WTC11 (cell line): ENCODE measurements at regions not wholly inside any gene's neighbourhood (a gene's known extent, or its start where the extent isn't known, plus 50 kb on each side); places are given as distances from the start of the nearest gene placed in this dataset.

ENCODE experiments used
- NFE2L1 ChIP-seq: sonication (generic); formaldehyde crosslinking; IDR thresholded peaks from 2 replicates; pipeline ENCODE4 v1.8.1; 2023; ENCODE audit warnings: missing genetic modification reagents
- NR3C1 ChIP-seq: sonication (generic); formaldehyde crosslinking; conservative IDR thresholded peaks from 2 replicates; pipeline ENCODE4 v1.8.1; 2023; ENCODE audit warnings: low read depth, mild to moderate bottlenecking, missing genetic modification reagents
- SOX15 ChIP-seq: fragments of 250-450 bp; sonication (Bioruptor Pico); IDR thresholded peaks from 2 replicates; pipeline ENCODE4 v1.9.0; 2021; ENCODE audit warnings: mild to moderate bottlenecking
- TEAD1 ChIP-seq: sonication (generic); formaldehyde crosslinking; IDR thresholded peaks from 2 replicates; pipeline ENCODE4 v1.8.0; 2022; ENCODE audit warnings: mild to moderate bottlenecking, missing genetic modification reagents
- TEAD4 ChIP-seq: sonication (generic); formaldehyde crosslinking; IDR thresholded peaks from 2 replicates; pipeline ENCODE4 v1.8.0; 2022; ENCODE audit warnings: mild to moderate bottlenecking, missing genetic modification reagents
- TP53 ChIP-seq: sonication (generic); formaldehyde crosslinking; IDR thresholded peaks from 2 replicates; pipeline ENCODE4 v1.8.1; 2023; ENCODE audit warnings: mild to moderate bottlenecking, missing genetic modification reagents
- ZNF138 ChIP-seq: sonication (generic); formaldehyde crosslinking; conservative IDR thresholded peaks from 2 replicates; pipeline ENCODE4 v1.8.1; 2022; ENCODE audit warnings: mild to moderate bottlenecking, moderate library complexity, missing genetic modification reagents
- ZNF317 ChIP-seq: sonication (generic); formaldehyde crosslinking; IDR thresholded peaks from 2 replicates; pipeline ENCODE4 v1.8.1; 2023; ENCODE audit warnings: low read depth, mild to moderate bottlenecking, moderate library complexity, missing genetic modification reagents, borderline replicate concordance
- ZNF423 ChIP-seq: fragments of 250-450 bp; sonication (Bioruptor Pico); IDR thresholded peaks from 2 replicates; pipeline ENCODE4 v2.1.2; 2022; ENCODE audit warnings: mild to moderate bottlenecking, moderate library complexity
- TF ChIP-seq, protein P1 (sequence below): sonication (generic); formaldehyde crosslinking; IDR thresholded peaks from 2 replicates; pipeline ENCODE4 v1.8.0; 2022; ENCODE audit warnings: mild to moderate bottlenecking, missing genetic modification reagents
- TF ChIP-seq, protein P2 (sequence below): fragments of 200-600 bp; IDR thresholded peaks from 2 replicates; pipeline ENCODE4 v1.8.0; 2022; ENCODE audit warnings: antibody characterized with exemption
- TF ChIP-seq, protein P3 (sequence below): sonication (generic); formaldehyde crosslinking; IDR thresholded peaks from 2 replicates; pipeline ENCODE4 v1.8.1; 2023; ENCODE audit warnings: mild to moderate bottlenecking, missing genetic modification reagents, moderate library complexity
- TF ChIP-seq, protein P4 (sequence below): sonication (generic); formaldehyde crosslinking; IDR thresholded peaks from 2 replicates; pipeline ENCODE4 v1.8.0; 2022; ENCODE audit warnings: mild to moderate bottlenecking, missing genetic modification reagents

DNA sequence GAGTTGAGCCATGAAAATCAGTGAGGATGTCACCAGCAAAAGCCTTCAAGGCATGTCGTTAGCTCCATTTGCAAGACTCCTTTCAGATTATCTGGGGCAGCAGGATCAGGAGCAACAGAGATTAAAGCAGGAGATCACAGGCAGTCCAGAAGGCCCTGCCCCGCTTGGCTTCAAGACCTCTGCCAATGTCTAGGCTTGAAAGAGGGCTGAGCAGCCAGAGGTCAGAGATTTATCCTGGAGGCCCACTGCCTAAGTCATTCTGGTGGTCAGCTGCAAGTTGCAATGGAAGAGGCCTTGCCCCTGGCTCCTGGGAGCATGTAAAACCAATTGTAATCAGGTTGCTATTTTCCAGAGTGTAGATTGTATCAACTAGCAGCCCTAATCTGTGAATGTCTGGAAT is 416.5 kb downstream of the BCL11A start:
- TF ChIP-seq, protein P1, sequence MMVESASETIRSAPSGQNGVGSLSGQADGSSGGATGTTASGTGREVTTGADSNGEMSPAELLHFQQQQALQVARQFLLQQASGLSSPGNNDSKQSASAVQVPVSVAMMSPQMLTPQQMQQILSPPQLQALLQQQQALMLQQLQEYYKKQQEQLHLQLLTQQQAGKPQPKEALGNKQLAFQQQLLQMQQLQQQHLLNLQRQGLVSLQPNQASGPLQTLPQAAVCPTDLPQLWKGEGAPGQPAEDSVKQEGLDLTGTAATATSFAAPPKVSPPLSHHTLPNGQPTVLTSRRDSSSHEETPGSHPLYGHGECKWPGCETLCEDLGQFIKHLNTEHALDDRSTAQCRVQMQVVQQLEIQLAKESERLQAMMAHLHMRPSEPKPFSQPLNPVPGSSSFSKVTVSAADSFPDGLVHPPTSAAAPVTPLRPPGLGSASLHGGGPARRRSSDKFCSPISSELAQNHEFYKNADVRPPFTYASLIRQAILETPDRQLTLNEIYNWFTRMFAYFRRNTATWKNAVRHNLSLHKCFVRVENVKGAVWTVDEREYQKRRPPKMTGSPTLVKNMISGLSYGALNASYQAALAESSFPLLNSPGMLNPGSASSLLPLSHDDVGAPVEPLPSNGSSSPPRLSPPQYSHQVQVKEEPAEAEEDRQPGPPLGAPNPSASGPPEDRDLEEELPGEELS: no peak
- TF ChIP-seq, protein P2, sequence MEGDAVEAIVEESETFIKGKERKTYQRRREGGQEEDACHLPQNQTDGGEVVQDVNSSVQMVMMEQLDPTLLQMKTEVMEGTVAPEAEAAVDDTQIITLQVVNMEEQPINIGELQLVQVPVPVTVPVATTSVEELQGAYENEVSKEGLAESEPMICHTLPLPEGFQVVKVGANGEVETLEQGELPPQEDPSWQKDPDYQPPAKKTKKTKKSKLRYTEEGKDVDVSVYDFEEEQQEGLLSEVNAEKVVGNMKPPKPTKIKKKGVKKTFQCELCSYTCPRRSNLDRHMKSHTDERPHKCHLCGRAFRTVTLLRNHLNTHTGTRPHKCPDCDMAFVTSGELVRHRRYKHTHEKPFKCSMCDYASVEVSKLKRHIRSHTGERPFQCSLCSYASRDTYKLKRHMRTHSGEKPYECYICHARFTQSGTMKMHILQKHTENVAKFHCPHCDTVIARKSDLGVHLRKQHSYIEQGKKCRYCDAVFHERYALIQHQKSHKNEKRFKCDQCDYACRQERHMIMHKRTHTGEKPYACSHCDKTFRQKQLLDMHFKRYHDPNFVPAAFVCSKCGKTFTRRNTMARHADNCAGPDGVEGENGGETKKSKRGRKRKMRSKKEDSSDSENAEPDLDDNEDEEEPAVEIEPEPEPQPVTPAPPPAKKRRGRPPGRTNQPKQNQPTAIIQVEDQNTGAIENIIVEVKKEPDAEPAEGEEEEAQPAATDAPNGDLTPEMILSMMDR: no peak
- TF ChIP-seq, protein P3, sequence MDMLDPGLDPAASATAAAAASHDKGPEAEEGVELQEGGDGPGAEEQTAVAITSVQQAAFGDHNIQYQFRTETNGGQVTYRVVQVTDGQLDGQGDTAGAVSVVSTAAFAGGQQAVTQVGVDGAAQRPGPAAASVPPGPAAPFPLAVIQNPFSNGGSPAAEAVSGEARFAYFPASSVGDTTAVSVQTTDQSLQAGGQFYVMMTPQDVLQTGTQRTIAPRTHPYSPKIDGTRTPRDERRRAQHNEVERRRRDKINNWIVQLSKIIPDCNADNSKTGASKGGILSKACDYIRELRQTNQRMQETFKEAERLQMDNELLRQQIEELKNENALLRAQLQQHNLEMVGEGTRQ (CRISPR knock-in tag): no peak
- TF ChIP-seq ZNF423 (CRISPR knock-in tag) (no peak), SOX15 (no peak), TP53 (no peak), ZNF317 (CRISPR knock-in tag) (no peak), ZNF138 (no peak), TEAD4 (no peak), NFE2L1 (CRISPR knock-in tag) (no peak), NR3C1 (no peak), TEAD1 (CRISPR knock-in tag) (no peak)
- TF ChIP-seq, protein P4, sequence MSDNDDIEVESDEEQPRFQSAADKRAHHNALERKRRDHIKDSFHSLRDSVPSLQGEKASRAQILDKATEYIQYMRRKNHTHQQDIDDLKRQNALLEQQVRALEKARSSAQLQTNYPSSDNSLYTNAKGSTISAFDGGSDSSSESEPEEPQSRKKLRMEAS (CRISPR knock-in tag): no peak
